Mononuclear cell (primary cell): ENCODE measurements at regions not wholly inside any gene's neighbourhood (a gene's known extent, or its start where the extent isn't known, plus 50 kb on each side); places are given as distances from the start of the nearest gene placed in this dataset.

Experiments
- H3K27me3 ChIP-seq: 2 replicates; pipeline ENCODE4 v1.6.0; 2011; ENCODE audit warnings: low read length, control low read depth; ENCODE audit not compliant: insufficient read depth
- H3K4me1 ChIP-seq: 2 replicates; pipeline ENCODE4 v1.5.1; 2011; ENCODE audit warnings: mild to moderate bottlenecking, low read length, control low read depth; ENCODE audit not compliant: insufficient read depth
- H3K4me3 ChIP-seq: 2 replicates; pipeline ENCODE4 v1.5.1; 2011; ENCODE audit warnings: mild to moderate bottlenecking, low read length, moderate library complexity
- H3K9me3 ChIP-seq: 2 replicates; pipeline ENCODE4 v1.5.1; 2011; ENCODE audit warnings: low read depth, mild to moderate bottlenecking, control low read depth, low read length

DNA sequence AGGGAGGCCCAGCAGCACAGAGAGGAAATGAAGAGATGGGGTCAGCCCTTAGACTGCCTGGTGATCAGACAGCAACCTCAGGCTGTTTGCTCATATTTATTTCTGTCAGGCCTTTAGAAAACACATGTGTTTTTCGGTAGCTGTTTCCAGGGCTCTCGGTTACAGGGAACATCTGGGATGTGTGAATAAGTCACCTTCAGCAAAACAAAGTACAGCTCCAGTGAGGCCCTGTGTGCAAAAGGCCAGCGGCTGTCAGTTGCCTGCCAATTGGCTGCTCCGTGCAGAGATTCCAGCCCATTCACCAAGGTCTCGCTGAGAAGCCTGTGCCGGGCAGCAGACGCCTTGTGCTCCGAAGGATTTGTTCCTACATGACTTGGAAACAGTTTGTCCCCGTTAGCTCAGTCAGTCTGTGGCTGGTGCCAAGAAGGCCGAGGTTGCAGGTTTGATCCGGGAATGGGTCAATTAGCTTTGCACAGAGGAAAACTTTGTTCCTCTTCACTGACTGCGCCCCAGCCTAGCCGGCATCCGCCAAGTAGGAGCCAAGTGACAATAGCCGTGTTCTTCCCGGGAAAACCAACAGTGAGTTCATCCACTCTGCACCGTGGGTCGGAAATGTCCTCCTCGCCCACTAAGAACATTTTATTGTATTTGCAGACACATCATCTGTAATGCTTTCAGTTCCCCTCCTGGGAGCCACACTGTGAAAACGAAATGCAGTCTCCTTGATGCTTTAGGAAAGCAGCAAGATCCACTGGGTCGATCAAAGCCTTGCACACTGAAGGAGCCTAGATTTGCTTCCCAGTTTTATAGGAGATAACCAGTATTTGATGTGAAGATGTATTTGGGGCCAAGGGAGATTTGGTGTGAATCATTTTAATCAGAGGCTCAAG is 315.4 kb upstream of the CDYL start:
- Histone ChIP-seq H3K4me1 (no peaks in the 10 kb centered on the region), H3K9me3 (no peaks in the 10 kb centered on the region), H3K27me3 (no peaks in the 10 kb centered on the region), H3K4me3 (no peak overlapping the region)

DNA sequence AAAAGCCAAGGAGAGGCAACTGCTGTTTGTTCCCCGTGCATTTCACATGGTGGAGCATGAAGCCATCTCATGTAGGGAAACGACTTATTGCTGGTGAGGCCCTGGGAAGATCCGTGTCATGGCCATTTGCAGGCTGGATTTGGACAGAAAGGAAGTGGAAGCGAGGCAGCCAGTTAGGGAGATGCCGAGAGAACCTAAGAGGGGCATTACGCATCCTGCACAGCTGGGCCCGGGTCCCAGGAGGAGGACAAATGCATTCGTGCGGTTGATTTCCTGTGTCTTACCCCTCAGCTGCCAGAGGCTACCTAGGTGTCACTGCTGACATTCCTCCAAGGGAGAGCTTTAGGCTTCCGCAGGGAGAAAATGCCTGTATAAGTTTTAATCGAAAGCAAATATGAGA is 316.2 kb upstream of the CDYL start:
- H3K4me1 ChIP-seq = no peaks in the 10 kb centered on the region
- H3K9me3 ChIP-seq = no peaks in the 10 kb centered on the region
- H3K4me3 ChIP-seq = no peak overlapping the region
- no peaks in the 10 kb centered on the region for H3K27me3 ChIP-seq

DNA sequence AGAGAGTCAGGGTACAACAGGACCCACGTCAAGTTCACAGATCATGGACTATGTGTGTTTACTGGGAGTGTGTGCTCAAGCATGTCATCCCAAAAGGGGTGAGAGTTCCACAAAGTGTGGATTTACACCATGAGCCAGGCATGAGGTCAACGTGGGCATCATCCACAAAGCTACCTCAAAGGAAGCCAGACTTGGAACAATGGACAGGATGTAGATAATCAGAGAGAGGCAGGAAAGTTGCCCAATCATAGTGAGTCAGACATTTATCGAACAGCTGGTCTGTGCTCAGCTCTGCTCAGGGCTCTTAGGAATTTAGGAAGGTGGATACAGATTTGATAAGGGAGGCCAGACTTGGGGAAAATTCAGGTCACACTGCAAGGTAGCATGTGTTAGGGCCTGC is 317.2 kb upstream of the CDYL start:
- H3K27me3 ChIP-seq = peaks cover 5% of the 10 kb centered on the region
- H3K9me3 ChIP-seq = no peaks in the 10 kb centered on the region
- H3K4me3 ChIP-seq = no peak overlapping the region
- H3K4me1 ChIP-seq = no peaks in the 10 kb centered on the region

DNA sequence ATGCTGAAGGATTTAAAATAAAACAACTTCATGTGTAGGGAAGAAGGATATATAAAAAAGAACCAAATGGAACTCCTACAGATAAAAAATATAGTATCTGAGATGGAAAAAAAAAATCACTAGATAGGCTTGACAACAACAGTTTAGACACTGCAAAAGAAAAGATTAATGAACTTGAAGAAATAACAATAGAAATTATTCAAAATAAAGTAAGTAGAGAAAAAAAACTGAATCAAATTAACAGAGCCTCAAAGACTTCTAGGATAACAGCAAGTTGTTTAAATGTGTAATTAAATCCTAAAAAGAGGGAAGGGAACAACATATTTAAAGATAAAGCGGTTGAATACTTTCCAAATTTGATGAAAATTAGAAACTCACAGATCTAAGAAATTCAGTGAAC is 316.3 kb upstream of the ECI2 start:
- Histone ChIP-seq H3K4me1 (no peaks in the 10 kb centered on the region), H3K27me3 (peaks cover 9% of the 10 kb centered on the region), H3K4me3 (no peak overlapping the region)

DNA sequence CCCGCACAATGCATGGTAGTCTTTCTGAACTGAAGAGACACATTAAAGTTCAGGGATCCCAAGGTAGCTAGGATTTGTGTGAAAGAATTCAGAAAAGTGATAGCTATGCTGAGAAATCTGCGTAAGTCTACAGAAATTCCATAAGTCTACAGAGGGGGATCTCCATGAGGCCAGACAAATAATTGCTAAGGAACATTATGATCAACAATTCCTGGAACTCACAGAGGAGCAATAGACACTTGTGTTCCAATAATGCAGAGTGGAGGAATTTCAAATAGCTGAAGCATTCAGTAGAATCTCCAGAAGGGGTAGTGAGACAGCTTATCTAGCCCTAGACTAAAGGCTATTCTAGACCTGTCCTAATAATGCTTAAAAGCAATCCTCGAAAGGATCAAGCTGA is 315.7 kb upstream of the ECI2 start:
- peaks cover 9% of the 10 kb centered on the region for H3K27me3 ChIP-seq
- H3K4me3 ChIP-seq = no peak overlapping the region

More for the DNA sequence above, 316.3 kb upstream of the ECI2 start:
- H3K9me3 ChIP-seq = no peaks in the 10 kb centered on the region

DNA sequence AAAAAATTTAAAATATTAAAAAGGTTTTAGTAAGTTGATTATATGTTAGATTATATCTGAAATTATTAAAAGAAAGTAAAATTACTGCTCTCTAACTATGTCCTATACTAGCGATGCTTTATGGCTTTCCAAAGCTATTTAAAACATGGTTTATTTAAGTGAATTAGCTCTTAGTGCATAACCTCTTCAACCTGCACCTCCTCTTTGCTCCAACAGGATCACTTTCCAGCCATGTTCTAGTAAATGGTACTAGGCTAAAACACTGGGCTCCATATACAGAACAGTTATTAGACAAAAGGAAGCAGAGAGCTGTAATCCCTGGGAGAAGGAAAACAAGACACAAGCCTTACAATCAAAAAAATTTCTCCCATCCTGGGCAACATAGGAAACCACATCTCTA is 314.9 kb upstream of the ECI2 start:
- H3K4me3 ChIP-seq = no peak overlapping the region
- no peaks in the 10 kb centered on the region for H3K9me3 ChIP-seq
- no peaks in the 10 kb centered on the region for H3K4me1 ChIP-seq
- H3K27me3 ChIP-seq = peaks cover 9% of the 10 kb centered on the region

More for the DNA sequence above, 315.7 kb upstream of the ECI2 start:
- Histone ChIP-seq H3K4me1 (no peaks in the 10 kb centered on the region), H3K9me3 (no peaks in the 10 kb centered on the region)

DNA sequence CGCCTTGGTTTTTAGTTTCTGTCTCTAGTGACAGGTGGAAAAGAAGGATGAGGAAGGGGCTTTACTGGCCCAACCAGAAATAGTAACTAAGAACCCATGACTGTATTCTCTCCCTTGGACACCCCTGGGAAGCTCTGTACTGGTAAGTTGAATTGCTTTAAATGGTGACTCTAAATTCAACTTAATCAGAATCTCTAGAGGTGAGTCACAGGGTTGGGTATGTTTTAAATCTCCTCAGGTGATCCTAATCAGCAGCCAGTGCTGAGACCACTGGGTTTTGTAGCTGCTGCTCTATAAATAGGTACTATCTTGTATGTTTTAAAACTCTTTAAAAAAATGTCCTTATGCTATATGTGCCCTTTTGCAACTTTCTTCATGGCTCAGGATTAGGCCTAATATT is 314.0 kb upstream of the ECI2 start:
- no peaks in the 10 kb centered on the region for H3K9me3 ChIP-seq
- H3K4me1 ChIP-seq = no peaks in the 10 kb centered on the region
- H3K27me3 ChIP-seq = peaks cover 4% of the 10 kb centered on the region
- no peak overlapping the region for H3K4me3 ChIP-seq

DNA sequence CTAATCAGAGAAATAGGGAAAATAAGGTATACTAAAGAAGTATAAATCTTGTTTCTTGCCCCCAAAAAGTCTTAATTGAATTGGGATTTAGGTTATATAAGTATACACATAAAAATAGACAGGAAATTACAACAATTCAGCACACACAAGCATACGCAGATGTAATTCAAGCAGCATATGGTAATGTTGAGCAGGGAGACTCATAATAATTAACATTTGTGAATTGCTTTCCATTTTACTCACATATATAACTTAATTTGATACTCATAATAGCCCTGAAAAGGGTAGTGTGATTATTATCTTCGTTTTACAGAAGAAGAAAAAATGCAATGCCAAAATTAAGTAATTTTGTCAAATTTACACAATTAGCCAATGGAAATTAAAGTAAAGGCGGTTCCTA is 313.5 kb upstream of the ECI2 start:
- Histone ChIP-seq H3K4me3 (no peak overlapping the region), H3K9me3 (no peaks in the 10 kb centered on the region), H3K27me3 (peaks cover 4% of the 10 kb centered on the region), H3K4me1 (no peaks in the 10 kb centered on the region)

DNA sequence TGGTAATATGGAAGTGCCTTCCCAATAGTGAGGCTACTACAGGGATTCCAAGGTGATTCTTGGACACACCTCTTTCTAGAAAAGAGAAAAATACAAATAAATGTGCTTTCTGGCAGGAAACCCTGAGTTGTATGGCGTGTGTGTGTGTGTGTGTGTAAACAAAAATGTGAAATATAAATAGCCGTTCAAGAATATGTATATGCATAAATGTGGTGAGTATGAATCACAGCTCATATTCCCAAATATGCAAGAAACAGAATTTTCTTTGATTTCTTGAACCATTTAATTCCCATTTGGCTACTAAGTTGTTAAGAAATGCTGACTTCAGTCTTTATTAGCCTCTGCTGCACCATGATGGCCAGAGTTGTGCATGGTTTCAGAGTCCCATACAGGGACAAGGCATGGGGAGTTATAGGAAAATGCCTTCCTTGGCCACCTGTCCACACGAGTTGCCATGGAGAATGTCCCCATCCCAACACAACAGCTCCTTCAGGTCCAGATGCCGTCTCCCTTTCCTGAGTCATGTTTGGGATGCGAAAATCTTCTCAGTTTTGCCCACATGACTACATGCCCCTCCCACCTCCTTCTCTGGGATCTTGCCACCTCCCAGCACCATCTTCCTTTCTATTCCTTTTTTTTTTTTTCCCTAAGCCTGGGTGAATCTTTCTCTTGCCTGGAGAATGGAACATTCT is 312.4 kb upstream of the ECI2 start:
- H3K4me1 ChIP-seq = no peaks in the 10 kb centered on the region
- peaks cover 4% of the 10 kb centered on the region for H3K27me3 ChIP-seq
- H3K9me3 ChIP-seq = no peaks in the 10 kb centered on the region
- no peak overlapping the region for H3K4me3 ChIP-seq

DNA sequence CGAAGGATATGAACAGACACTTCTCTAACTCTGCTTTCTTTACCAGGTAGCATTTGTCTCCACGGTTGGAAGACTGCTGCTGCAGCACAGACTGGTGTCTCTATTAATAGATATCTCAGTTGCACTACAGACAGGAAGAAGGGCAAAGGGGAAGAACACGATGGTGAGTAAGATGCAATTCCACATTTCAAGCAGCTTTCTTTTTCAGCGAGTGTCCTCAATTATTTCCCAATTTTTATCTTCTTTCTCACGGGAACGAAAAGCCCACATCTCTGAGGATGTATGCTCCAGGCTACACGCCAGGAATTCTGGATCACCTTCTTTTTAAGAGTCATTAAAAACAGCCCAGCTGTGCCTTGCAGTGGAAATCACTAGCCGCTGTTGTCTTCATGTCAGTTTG is 311.6 kb upstream of the ECI2 start:
- H3K4me3 ChIP-seq = no peak overlapping the region
- no peaks in the 10 kb centered on the region for H3K9me3 ChIP-seq
- H3K27me3 ChIP-seq = peaks cover 4% of the 10 kb centered on the region
- no peaks in the 10 kb centered on the region for H3K4me1 ChIP-seq

DNA sequence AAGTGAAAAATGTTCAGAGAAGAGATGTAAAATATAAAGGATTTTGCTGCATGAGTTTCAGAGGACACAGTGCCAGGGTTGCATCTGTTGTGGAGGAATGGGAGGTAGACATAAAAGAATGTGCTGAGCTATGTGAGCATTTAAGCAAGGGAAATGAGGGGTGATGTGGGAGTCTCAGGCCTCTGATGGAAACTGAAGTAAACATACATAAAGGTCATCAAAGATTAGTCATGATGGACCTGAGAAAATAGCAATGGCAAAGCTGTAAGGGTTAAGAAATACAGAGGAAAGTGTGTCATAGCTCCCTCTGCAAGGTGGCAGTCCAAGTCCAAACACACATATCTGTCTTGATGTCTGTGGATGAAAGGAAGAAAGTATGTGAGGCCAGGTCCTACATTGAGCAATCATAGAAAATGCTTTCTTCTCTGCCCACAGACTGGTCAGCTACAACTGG is 306.6 kb upstream of the ECI2 start:
- Histone ChIP-seq H3K9me3 (no peaks in the 10 kb centered on the region), H3K4me1 (no peaks in the 10 kb centered on the region), H3K4me3 (no peak overlapping the region), H3K27me3 (peaks cover 1% of the 10 kb centered on the region)

DNA sequence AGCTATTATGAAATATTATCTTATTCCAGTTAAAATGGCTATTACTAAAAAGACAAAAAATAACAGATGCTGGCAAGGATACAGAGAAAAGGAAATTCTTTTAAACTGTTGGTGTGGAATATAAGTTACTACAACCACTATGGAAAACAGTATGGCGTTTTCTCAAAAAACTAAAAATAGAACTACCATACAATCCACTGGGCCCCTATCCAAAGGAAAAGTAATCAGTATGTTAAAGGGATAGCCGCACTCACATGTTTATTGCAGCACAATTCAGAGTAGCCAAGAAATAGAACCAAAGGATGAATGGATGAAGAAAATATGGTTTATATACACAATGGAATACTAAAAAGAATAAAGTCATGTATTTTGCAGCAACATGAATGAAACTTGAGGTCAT is 303.8 kb upstream of the ECI2 start:
- no peaks in the 10 kb centered on the region for H3K4me1 ChIP-seq

DNA sequence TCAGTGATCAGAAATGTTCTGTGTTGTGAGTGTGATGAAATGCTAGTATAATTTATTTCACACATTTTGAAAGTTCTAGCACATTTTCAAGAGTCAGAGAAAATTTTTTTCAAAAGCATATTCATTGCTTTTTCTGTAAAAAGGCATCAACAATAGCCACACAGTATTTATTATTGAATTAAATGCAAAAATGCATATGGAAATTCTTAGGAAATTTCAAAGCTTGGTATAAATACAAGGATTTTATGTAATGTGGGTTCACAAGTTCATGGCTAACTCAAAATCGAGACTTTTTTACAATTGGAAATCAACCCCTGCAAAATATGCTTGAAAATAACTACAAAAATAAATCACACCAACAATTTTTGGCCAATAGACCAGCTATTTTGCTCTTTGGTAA is 302.0 kb upstream of the ECI2 start:
- H3K4me3 ChIP-seq = no peak overlapping the region
- peaks cover 4% of the 10 kb centered on the region for H3K27me3 ChIP-seq
- H3K4me1 ChIP-seq = no peaks in the 10 kb centered on the region
- H3K9me3 ChIP-seq = no peaks in the 10 kb centered on the region

More for the DNA sequence above, 303.8 kb upstream of the ECI2 start:
- Histone ChIP-seq H3K4me3 (no peak overlapping the region), H3K27me3 (peaks cover 4% of the 10 kb centered on the region), H3K9me3 (no peaks in the 10 kb centered on the region)

DNA sequence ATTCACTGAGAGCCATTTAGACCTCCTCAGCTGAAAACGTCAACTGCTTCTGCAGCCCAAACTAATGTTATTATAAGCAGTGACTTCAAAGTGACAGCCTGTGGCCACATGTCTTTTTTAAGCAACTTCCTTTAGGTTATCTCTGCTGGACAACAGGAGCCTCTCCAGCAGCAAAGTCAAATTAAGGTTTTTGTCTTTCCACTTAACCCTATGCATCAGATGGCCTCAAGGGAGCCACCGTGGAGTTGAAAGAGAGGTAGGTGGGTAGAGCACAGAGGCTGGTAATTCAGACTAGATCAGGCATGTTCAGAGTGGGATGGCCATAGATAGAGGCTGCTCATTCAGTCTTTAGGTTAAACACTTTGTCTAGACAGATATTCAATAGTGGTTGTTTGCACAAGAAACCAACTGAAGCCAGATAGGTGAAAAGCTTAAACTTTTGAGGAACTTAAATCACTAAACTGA is 300.6 kb upstream of the ECI2 start:
- no peaks in the 10 kb centered on the region for H3K9me3 ChIP-seq
- H3K27me3 ChIP-seq = peaks cover 4% of the 10 kb centered on the region
- H3K4me3 ChIP-seq = no peak overlapping the region
- no peaks in the 10 kb centered on the region for H3K4me1 ChIP-seq

DNA sequence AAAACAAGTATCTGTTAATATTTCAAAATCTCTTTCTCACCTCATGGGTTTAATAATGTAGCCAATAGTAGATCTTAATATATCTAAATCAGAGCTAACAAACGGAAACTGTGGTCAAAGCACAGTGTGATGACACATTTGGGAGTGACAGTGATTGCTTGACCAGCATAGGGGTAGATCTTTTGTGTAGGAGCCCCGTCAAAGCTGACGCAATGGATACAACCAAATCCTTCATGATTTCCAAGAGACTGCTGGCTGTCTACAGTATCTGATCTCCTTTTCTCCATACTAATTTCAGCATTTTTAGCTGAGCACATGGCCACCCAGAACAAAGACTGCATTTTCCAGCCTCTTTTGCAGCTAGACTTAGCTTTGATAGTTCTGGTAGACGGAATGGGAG is 299.3 kb upstream of the ECI2 start:
- peaks cover 4% of the 10 kb centered on the region for H3K27me3 ChIP-seq
- H3K4me1 ChIP-seq = no peaks in the 10 kb centered on the region
- no peaks in the 10 kb centered on the region for H3K9me3 ChIP-seq
- no peak overlapping the region for H3K4me3 ChIP-seq
